WTC11 (cell line): ENCODE measurements at regions not wholly inside any gene's neighbourhood (a gene's known extent, or its start where the extent isn't known, plus 50 kb on each side); places are given as distances from the start of the nearest gene placed in this dataset.
"Not testable (repeated sequence)": the region's sequence is repeated elsewhere in the genome, so short reads cannot be mapped to it uniquely, and the experiment has no call there.

Source experiments
- CBFB ChIP-seq: sonication (generic); formaldehyde crosslinking; IDR thresholded peaks from 2 replicates; pipeline ENCODE4 v1.8.1; 2022; ENCODE audit warnings: mild to moderate bottlenecking, low read depth, missing genetic modification reagents
- SMAD4 ChIP-seq: sonication (generic); formaldehyde crosslinking; IDR thresholded peaks from 2 replicates; pipeline ENCODE4 v1.8.0; 2022; ENCODE audit warnings: mild to moderate bottlenecking, missing genetic modification reagents
- TCF7 ChIP-seq: sonication (generic); formaldehyde crosslinking; IDR thresholded peaks from 2 replicates; pipeline ENCODE4 v1.8.0; 2022; ENCODE audit warnings: mild to moderate bottlenecking, low read depth, missing genetic modification reagents, moderate library complexity
- TP53 ChIP-seq: sonication (generic); formaldehyde crosslinking; IDR thresholded peaks from 2 replicates; pipeline ENCODE4 v1.8.1; 2023; ENCODE audit warnings: mild to moderate bottlenecking, missing genetic modification reagents
- TF ChIP-seq, protein P1 (sequence below): sonication (generic); formaldehyde crosslinking; IDR thresholded peaks from 2 replicates; pipeline ENCODE4 v1.8.1; 2023; ENCODE audit warnings: mild to moderate bottlenecking, missing genetic modification reagents
- TF ChIP-seq, protein P2 (sequence below): sonication (generic); formaldehyde crosslinking; IDR thresholded peaks from 2 replicates; pipeline ENCODE4 v1.8.1; 2023; ENCODE audit warnings: mild to moderate bottlenecking, missing genetic modification reagents, moderate library complexity
- TF ChIP-seq, protein P3 (sequence below): fragments of 200-600 bp; IDR thresholded peaks from 2 replicates; pipeline ENCODE4 v1.8.0; 2022; ENCODE audit warnings: antibody characterized with exemption
- TF ChIP-seq, protein P4 (sequence below): fragments of 250-450 bp; sonication (Bioruptor Pico); IDR thresholded peaks from 2 replicates; pipeline ENCODE4 v2.1.2; 2022; ENCODE audit warnings: mild to moderate bottlenecking, moderate library complexity

DNA sequence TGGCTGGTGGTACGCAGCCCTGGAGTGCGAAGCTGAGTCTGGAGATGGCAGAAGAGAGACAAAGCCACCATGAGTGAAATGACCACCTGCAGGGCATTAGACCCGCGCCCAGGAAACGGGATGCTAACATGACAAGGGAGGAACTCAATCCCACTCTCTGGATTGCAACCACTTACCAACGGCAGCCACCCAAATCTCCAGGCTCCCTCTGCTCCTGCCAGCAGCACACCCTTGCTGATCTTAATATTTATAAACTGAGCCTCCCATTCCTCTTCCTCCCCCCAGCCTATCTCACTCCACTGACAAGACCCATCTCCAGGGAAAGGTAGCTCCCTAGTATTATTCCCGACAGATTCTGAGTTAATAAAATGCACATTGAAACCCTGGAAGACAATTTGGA is 1508.8 kb downstream of the FOXD4L5 start:
- TF ChIP-seq, protein P1, sequence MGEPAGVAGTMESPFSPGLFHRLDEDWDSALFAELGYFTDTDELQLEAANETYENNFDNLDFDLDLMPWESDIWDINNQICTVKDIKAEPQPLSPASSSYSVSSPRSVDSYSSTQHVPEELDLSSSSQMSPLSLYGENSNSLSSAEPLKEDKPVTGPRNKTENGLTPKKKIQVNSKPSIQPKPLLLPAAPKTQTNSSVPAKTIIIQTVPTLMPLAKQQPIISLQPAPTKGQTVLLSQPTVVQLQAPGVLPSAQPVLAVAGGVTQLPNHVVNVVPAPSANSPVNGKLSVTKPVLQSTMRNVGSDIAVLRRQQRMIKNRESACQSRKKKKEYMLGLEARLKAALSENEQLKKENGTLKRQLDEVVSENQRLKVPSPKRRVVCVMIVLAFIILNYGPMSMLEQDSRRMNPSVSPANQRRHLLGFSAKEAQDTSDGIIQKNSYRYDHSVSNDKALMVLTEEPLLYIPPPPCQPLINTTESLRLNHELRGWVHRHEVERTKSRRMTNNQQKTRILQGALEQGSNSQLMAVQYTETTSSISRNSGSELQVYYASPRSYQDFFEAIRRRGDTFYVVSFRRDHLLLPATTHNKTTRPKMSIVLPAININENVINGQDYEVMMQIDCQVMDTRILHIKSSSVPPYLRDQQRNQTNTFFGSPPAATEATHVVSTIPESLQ, result not testable (repeated sequence)
- not testable (repeated sequence) for TF ChIP-seq TCF7, CBFB, TP53, SMAD4 (CRISPR knock-in tag)
- TF ChIP-seq, protein P2, sequence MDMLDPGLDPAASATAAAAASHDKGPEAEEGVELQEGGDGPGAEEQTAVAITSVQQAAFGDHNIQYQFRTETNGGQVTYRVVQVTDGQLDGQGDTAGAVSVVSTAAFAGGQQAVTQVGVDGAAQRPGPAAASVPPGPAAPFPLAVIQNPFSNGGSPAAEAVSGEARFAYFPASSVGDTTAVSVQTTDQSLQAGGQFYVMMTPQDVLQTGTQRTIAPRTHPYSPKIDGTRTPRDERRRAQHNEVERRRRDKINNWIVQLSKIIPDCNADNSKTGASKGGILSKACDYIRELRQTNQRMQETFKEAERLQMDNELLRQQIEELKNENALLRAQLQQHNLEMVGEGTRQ (CRISPR knock-in tag), result not testable (repeated sequence)
- TF ChIP-seq, protein P3, sequence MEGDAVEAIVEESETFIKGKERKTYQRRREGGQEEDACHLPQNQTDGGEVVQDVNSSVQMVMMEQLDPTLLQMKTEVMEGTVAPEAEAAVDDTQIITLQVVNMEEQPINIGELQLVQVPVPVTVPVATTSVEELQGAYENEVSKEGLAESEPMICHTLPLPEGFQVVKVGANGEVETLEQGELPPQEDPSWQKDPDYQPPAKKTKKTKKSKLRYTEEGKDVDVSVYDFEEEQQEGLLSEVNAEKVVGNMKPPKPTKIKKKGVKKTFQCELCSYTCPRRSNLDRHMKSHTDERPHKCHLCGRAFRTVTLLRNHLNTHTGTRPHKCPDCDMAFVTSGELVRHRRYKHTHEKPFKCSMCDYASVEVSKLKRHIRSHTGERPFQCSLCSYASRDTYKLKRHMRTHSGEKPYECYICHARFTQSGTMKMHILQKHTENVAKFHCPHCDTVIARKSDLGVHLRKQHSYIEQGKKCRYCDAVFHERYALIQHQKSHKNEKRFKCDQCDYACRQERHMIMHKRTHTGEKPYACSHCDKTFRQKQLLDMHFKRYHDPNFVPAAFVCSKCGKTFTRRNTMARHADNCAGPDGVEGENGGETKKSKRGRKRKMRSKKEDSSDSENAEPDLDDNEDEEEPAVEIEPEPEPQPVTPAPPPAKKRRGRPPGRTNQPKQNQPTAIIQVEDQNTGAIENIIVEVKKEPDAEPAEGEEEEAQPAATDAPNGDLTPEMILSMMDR, result not testable (repeated sequence)
- TF ChIP-seq, protein P4, sequence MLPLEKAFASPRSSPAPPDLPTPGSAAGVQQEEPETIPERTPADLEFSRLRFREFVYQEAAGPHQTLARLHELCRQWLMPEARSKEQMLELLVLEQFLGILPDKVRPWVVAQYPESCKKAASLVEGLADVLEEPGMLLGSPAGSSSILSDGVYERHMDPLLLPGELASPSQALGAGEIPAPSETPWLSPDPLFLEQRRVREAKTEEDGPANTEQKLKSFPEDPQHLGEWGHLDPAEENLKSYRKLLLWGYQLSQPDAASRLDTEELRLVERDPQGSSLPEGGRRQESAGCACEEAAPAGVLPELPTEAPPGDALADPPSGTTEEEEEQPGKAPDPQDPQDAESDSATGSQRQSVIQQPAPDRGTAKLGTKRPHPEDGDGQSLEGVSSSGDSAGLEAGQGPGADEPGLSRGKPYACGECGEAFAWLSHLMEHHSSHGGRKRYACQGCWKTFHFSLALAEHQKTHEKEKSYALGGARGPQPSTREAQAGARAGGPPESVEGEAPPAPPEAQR (CRISPR knock-in tag), result not testable (repeated sequence)
